ENCODE measurements at regions not wholly inside any gene's neighbourhood (a gene's known extent, or its start where the extent isn't known, plus 50 kb on each side); places are given as distances from the start of the nearest gene placed in this dataset.

GRCh38 chr5:81830596-81830995, 79.7 kb upstream of the SSBP2 start:
- DNase-seq (ENCODE audit: low spot score) (no peak), ATAC-seq (no peak)
- H3K27ac Mint-ChIP-seq, result no peak overlapping the region
- no peaks in the 10 kb centered on the region for H3K36me3 Mint-ChIP-seq
- H3K27me3 Mint-ChIP-seq (ENCODE audit: low read depth), result no peaks in the 10 kb centered on the region
- peaks cover 6% of the 10 kb centered on the region; the same call in 1 of the 2 replicates for H3K9me3 Mint-ChIP-seq
- no peak for TF ChIP-seq ZNF532 (CRISPR knock-in tag; IDR thresholded peaks at IDR 0.05; ENCODE audit: borderline replicate concordance)
- TF ChIP-seq, protein P1, sequence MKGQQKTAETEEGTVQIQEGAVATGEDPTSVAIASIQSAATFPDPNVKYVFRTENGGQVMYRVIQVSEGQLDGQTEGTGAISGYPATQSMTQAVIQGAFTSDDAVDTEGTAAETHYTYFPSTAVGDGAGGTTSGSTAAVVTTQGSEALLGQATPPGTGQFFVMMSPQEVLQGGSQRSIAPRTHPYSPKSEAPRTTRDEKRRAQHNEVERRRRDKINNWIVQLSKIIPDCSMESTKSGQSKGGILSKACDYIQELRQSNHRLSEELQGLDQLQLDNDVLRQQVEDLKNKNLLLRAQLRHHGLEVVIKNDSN (CRISPR knock-in tag; IDR thresholded peaks at IDR 0.05), result no peak
- TF ChIP-seq ZBTB21 (CRISPR knock-in tag; IDR thresholded peaks at IDR 0.05; ENCODE audit: borderline replicate concordance), result no peak
- TF ChIP-seq FOXP4 (CRISPR knock-in tag; IDR thresholded peaks at IDR 0.05), result no peak
- TF ChIP-seq IRF2 (CRISPR knock-in tag; IDR thresholded peaks at IDR 0.05; ENCODE audit: borderline replicate concordance, low read depth), result no peak
- no peak for TF ChIP-seq ZNF396 (CRISPR knock-in tag; IDR thresholded peaks at IDR 0.05; ENCODE audit: borderline replicate concordance)
- no peak overlapping the region for H3K4me3 Mint-ChIP-seq
- POLR2A ChIA-PET, result no interaction called here
- H3K4me1 Mint-ChIP-seq, result no peaks in the 10 kb centered on the region
- CTCF ChIA-PET, result interaction anchor here (0.8 to 1.6 kb wide), 2 partner anchors 21 to 335 kb away, joined by 3 to 6 read pairs; no protein-coding TSS in a partner anchor

DNA sequence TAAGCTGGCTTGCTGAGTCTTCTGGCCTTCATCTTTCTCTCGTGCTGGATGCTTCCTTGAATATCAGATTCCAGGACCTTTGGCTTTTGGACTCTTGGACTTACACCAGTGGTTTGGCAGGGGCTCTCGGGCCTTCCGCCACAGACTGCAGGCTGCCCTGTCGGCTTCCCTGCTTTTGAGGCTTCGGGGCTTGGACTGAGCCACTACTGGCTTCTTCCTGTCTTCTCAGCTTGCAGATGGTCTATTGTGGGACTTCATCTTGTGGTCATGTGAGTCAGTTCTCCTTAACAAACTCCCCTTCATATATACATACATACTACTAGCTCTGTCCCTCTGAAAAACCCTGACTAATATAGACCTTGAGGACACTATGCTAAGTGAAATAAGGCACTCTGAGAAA, 78.3 kb upstream of the SSBP2 start:
- Mint-ChIP-seq H3K9me3 (peaks cover 10% of the 10 kb centered on the region), H3K4me3 (no peak overlapping the region), H3K27me3 (ENCODE audit: low read depth) (no peaks in the 10 kb centered on the region), H3K27ac (no peak overlapping the region), H3K4me1 (no peaks in the 10 kb centered on the region), H3K36me3 (0 out of 2 replicates have a peak, but pooled peaks cover 2% of the 10 kb centered on the region)
- DNase-seq (ENCODE audit: low spot score), result no peak
- CTCF ChIA-PET, result interaction anchor here (1.6 kb wide), 1 partner anchor 337 kb away, joined by 3 read pairs; no protein-coding TSS in a partner anchor
- TF ChIP-seq CREM (CRISPR knock-in tag; IDR thresholded peaks at IDR 0.05) (no peak), ZNF121 (CRISPR knock-in tag; IDR thresholded peaks at IDR 0.05) (no peak), TEAD1 (CRISPR knock-in tag; IDR thresholded peaks at IDR 0.05) (no peak), E2F4 (CRISPR knock-in tag; IDR thresholded peaks at IDR 0.05; ENCODE audit: borderline replicate concordance, low read depth) (no peak)
- POLR2A ChIA-PET, result no interaction called here
- ATAC-seq, result no peak

DNA sequence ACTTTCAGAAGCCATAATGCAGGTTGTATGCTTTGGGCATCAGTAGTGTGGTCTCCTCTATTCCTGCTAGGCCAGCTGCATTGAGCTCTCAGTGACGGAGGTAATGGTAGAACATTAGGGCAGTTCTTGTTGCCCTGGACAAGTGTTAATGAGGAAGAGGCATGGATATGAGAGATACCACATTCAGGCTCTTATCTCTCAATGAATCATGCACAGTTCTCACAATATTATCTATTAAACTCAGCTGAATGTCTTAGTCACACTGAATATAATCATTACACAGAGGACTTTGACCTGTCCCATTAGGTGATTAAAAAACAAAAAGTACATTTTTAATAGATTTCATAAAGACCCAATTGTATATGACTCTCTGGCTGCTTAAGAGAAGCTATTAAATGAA, 76.6 kb upstream of the SSBP2 start:
- H3K27me3 Mint-ChIP-seq (ENCODE audit: low read depth), result peaks cover 2% of the 10 kb centered on the region; the same call in 1 of the 2 replicates
- H3K36me3 Mint-ChIP-seq, result peaks cover 4% of the 10 kb centered on the region; the same call in 1 of the 2 replicates
- H3K4me3 Mint-ChIP-seq, result no peak overlapping the region
- no peak overlapping the region for H3K27ac Mint-ChIP-seq
- H3K4me1 Mint-ChIP-seq, result no peaks in the 10 kb centered on the region
- ChIA-PET POLR2A (no interaction called here), CTCF (interaction anchor here (0.5 to 0.6 kb wide), 2 partner anchors 10 to 24 kb away, joined by 3 read pairs; no protein-coding TSS in a partner anchor)
- no peak for ATAC-seq
- H3K9me3 Mint-ChIP-seq, result peaks cover 14% of the 10 kb centered on the region
- no peak for DNase-seq (ENCODE audit: low spot score)
- no peak for TF ChIP-seq FOXP4 (CRISPR knock-in tag; IDR thresholded peaks at IDR 0.05)
- TF ChIP-seq ZNF263 (CRISPR knock-in tag; IDR thresholded peaks at IDR 0.05; ENCODE audit: low read depth), result no peak
- TF ChIP-seq CBFB (CRISPR knock-in tag; IDR thresholded peaks at IDR 0.05; ENCODE audit: low read depth), result no peak
- no peak for TF ChIP-seq ATF1 (CRISPR knock-in tag; IDR thresholded peaks at IDR 0.05)
- TF ChIP-seq SP1 (CRISPR knock-in tag; conservative IDR thresholded peaks at IDR 0.05), result no peak
- no peak for TF ChIP-seq RORB (CRISPR knock-in tag; IDR thresholded peaks at IDR 0.05)
- TF ChIP-seq CDX4 (CRISPR knock-in tag; IDR thresholded peaks at IDR 0.05; ENCODE audit: borderline replicate concordance), result no peak
- no peak for TF ChIP-seq E2F4 (CRISPR knock-in tag; IDR thresholded peaks at IDR 0.05; ENCODE audit: borderline replicate concordance, low read depth)
- no peak for TF ChIP-seq ZNF396 (CRISPR knock-in tag; IDR thresholded peaks at IDR 0.05; ENCODE audit: borderline replicate concordance)
- no peak for TF ChIP-seq GRHL2 (CRISPR knock-in tag; IDR thresholded peaks at IDR 0.05; ENCODE audit: insufficient replicate concordance, severe bottlenecking)

All from WTC11 (cell line).